Left lung (tissue), 4 donors: ENCODE measurements at regions not wholly inside any gene's neighbourhood (a gene's known extent, or its start where the extent isn't known, plus 50 kb on each side); places are given as distances from the start of the nearest gene placed in this dataset.
"Not testable (repeated sequence)": the region's sequence is repeated elsewhere in the genome, so short reads cannot be mapped to it uniquely, and the experiment has no call there.

Experiments used
- ATAC-seq: fragments of 200-7000 bp; cut with Tn5 transposase; one replicate; pipeline ENCODE4 v1.9.1; 2020; ENCODE audit warnings: moderate library complexity
- DNase-seq, 4 donors: peaks; one replicate each; pipeline ENCODE4 v3.0.0-alpha.2; 2013 to 2020
- H3K27ac ChIP-seq, 2 donors: fragments of 200-600 bp; sonication (generic) in 1 of 2; one replicate each; pipeline versions ENCODE4 v1.5.0 to v1.8.0; 2020 to 2021
- H3K27me3 ChIP-seq, 2 donors: fragments of 200-600 bp; sonication (generic) in 1 of 2; one replicate each; pipeline versions ENCODE4 v1.5.0 to v1.8.0; 2020 to 2021
- H3K36me3 ChIP-seq, 2 donors: fragments of 200-600 bp; sonication (generic) in 1 of 2; one replicate each; pipeline versions ENCODE4 v1.5.0 to v1.8.0; 2020 to 2021
- H3K4me1 ChIP-seq, 2 donors: fragments of 200-600 bp; one replicate each; pipeline ENCODE4 v1.8.0; 2021
- H3K4me3 ChIP-seq, 2 donors: fragments of 200-600 bp; sonication (generic) in 1 of 2; one replicate each; pipeline versions ENCODE4 v1.5.0 to v1.8.0; 2020 to 2021; ENCODE audit warnings: mild to moderate bottlenecking in 1 of 2
- H3K9me3 ChIP-seq, 2 donors: fragments of 200-600 bp; sonication (generic) in 1 of 2; one replicate each; pipeline versions ENCODE4 v1.5.0 to v1.8.0; 2020 to 2021
- intact Hi-C, 2 donors: fragments of 100-400 bp; cut with DNase I; formaldehyde crosslinking; loops; one replicate each; pipeline versions ENCODE4 v1.11.2 to v1.14.2; 2022
- TF ChIP-seq, protein P1 (sequence below), 2 donors: fragments of 200-600 bp; sonication (generic) in 1 of 2; IDR thresholded peaks; one replicate each; pipeline versions ENCODE4 v1.5.0 to v1.8.0; 2021; ENCODE audit warnings: antibody characterized with exemption in 2 of 2
- donor health status: DM: no; HTN: yes; CAD: no.
- donor health status: DM: no; HTN: no; CAD: no.

DNA sequence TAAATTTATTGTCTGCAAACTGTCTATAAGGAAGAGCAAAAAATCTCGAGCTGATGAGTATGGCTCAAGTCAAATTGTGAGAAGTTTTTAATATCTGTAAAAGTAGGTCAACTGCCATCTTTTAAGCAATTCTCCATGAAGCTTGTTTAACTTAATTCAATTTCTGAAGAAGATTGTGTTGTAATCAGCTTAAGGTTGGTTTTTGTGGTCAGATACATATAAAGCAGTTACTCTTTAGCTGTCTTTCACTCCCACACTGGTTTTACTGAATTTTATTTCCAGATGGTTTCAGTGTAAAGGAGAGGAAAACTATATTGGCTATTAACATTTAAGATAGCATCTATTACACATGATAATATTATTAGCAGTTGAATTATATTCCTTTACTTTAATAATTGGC, 1165.1 kb downstream of the SLC16A7 start:
- ATAC-seq = no peak
- TF ChIP-seq, protein P1, sequence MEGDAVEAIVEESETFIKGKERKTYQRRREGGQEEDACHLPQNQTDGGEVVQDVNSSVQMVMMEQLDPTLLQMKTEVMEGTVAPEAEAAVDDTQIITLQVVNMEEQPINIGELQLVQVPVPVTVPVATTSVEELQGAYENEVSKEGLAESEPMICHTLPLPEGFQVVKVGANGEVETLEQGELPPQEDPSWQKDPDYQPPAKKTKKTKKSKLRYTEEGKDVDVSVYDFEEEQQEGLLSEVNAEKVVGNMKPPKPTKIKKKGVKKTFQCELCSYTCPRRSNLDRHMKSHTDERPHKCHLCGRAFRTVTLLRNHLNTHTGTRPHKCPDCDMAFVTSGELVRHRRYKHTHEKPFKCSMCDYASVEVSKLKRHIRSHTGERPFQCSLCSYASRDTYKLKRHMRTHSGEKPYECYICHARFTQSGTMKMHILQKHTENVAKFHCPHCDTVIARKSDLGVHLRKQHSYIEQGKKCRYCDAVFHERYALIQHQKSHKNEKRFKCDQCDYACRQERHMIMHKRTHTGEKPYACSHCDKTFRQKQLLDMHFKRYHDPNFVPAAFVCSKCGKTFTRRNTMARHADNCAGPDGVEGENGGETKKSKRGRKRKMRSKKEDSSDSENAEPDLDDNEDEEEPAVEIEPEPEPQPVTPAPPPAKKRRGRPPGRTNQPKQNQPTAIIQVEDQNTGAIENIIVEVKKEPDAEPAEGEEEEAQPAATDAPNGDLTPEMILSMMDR (IDR thresholded peaks at IDR 0.05) = no peak
- no peaks in the 10 kb centered on the region for H3K4me1 ChIP-seq

GRCh38 chr12:60801166-60801565, 1205.3 kb downstream of the SLC16A7 start:
- H3K27me3 ChIP-seq, H3K36me3 ChIP-seq, intact Hi-C loops, H3K27ac ChIP-seq, ATAC-seq, DNase-seq, H3K9me3 ChIP-seq, H3K4me1 ChIP-seq, H3K4me3 ChIP-seq: not testable (repeated sequence)

More for the DNA sequence above, 1165.1 kb downstream of the SLC16A7 start:
- intact Hi-C loops = no loop called here
- Histone ChIP-seq H3K27ac (no peak overlapping the region), H3K36me3 (no peaks in the 10 kb centered on the region), H3K9me3 (peaks cover 0 to 8% of the 10 kb centered on the region in 2 donors), H3K4me3 (no peak overlapping the region), H3K27me3 (no peaks in the 10 kb centered on the region)
- DNase-seq = no peak

DNA sequence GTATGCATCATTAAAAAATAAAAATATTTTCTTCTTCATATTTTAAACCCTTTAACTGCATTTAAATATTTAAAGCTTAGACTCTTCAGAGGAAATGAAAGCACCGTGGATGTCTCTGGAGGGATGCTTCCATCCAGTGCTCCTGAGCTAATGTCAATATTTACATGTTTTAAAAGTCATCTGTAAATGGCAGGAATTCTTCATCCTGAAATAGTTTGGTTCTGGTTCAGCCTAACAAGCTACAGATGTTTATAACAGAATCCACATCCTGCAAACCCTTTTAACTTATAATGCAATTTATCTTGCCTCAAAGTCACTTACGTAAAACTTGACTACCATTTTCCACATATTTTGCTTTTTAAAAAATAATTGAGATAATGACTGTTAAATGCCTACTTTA, 1207.3 kb downstream of the SLC16A7 start:
- intact Hi-C loops = no loop called here
- DNase-seq = no peak
- ATAC-seq = no peak

GRCh38 chr12:60805364-60805763, 1209.5 kb downstream of the SLC16A7 start:
- TF ChIP-seq, protein P1 (IDR thresholded peaks at IDR 0.05) = no peak
- intact Hi-C loops = no loop called here
- H3K27me3 ChIP-seq = no peaks in the 10 kb centered on the region
- no peak overlapping the region for H3K27ac ChIP-seq
- H3K36me3 ChIP-seq = no peaks in the 10 kb centered on the region
- H3K4me1 ChIP-seq = no peaks in the 10 kb centered on the region
- ATAC-seq (no peak), DNase-seq (peak in 1 of 4 donors; percentile 2)
- H3K9me3 ChIP-seq = peaks cover 0 to 8% of the 10 kb centered on the region in 2 donors
- no peak overlapping the region for H3K4me3 ChIP-seq

More for the DNA sequence above, 1207.3 kb downstream of the SLC16A7 start:
- TF ChIP-seq, protein P1 (IDR thresholded peaks at IDR 0.05) = no peak
- Histone ChIP-seq H3K4me1 (no peaks in the 10 kb centered on the region), H3K27me3 (no peaks in the 10 kb centered on the region), H3K4me3 (no peak overlapping the region), H3K27ac (no peak overlapping the region), H3K9me3 (no peaks in the 10 kb centered on the region), H3K36me3 (no peaks in the 10 kb centered on the region)

DNA sequence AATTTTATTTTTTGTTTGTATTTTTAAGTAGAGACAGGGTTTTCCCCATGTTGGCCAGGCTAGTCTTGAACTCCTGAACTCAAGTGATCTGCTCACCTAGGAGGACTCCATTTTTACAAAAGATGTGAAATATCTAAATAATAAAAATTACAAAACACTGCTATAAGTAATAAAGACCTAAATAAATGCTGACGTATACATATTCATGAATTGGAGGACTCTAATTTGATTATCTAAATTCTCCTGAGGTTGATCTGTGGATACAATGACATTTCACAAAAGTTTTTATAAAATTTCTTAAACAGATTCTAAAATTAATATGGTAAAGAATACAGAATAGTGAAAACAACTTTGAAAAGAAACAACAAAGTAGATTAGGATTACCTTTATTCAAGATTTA, 1224.0 kb downstream of the SLC16A7 start:
- Histone ChIP-seq H3K4me3 (no peak overlapping the region), H3K9me3 (peaks cover 0 to 22% of the 10 kb centered on the region in 2 donors), H3K36me3 (no peaks in the 10 kb centered on the region), H3K27me3 (no peaks in the 10 kb centered on the region), H3K27ac (no peak overlapping the region), H3K4me1 (no peaks in the 10 kb centered on the region)
- ATAC-seq (no peak), DNase-seq (no peak)
- TF ChIP-seq, protein P1 (IDR thresholded peaks at IDR 0.05) = no peak
- intact Hi-C loops = no loop called here

DNA sequence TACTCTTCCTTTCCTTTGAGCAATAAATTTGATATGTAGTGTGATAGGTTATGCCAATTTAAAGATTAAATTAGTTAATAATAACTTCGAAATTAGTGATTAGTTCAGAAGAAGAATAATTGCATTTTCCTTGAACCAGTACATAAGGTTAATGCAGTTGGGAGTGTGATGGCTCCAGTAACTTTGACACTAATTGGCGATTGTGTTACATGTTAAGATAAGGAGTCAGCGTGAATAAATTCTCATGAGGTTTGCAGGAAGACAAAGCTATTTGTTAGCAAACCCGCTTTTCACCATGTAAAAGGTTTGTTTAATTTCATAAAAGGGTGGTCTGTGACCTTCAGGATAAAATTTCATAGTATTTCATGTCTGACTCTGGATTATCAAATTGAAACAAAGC, 1226.8 kb downstream of the SLC16A7 start:
- Histone ChIP-seq H3K27ac (no peak overlapping the region), H3K36me3 (no peaks in the 10 kb centered on the region), H3K27me3 (no peaks in the 10 kb centered on the region), H3K4me3 (no peak overlapping the region), H3K9me3 (peaks cover 0 to under 1% of the 10 kb centered on the region in 2 donors), H3K4me1 (no peaks in the 10 kb centered on the region)
- ATAC-seq (no peak), DNase-seq (no peak)
- TF ChIP-seq, protein P1 (IDR thresholded peaks at IDR 0.05) = no peak
- intact Hi-C loops = no loop called here
